ENCODE measurements at regions not wholly inside any gene's neighbourhood (a gene's known extent, or its start where the extent isn't known, plus 50 kb on each side); places are given as distances from the start of the nearest gene placed in this dataset.
"Not testable (repeated sequence)": the region's sequence is repeated elsewhere in the genome, so short reads cannot be mapped to it uniquely, and the experiment has no call there.

DNA sequence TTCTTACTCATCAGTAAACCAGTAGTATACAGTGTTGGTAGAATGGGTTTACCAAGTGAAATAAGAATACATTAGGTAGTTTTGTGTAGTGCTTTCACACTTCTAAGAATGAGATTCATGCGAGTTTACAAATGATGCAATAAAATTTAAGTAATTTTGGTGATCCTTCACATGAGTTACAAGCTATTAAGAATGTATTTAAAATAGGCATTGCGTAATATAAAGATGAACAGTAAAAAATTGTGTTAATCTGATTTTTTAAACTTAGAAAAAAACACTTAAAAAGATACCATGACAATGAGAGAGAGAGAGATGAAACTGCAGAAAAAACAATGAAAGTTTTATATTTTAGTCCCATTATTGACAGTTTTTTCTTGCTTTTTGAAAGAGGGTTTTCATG, 570.5 kb downstream of the SLITRK6 start:
- DNase-seq (ENCODE audit: low read depth, low spot score), result no peak

DNA sequence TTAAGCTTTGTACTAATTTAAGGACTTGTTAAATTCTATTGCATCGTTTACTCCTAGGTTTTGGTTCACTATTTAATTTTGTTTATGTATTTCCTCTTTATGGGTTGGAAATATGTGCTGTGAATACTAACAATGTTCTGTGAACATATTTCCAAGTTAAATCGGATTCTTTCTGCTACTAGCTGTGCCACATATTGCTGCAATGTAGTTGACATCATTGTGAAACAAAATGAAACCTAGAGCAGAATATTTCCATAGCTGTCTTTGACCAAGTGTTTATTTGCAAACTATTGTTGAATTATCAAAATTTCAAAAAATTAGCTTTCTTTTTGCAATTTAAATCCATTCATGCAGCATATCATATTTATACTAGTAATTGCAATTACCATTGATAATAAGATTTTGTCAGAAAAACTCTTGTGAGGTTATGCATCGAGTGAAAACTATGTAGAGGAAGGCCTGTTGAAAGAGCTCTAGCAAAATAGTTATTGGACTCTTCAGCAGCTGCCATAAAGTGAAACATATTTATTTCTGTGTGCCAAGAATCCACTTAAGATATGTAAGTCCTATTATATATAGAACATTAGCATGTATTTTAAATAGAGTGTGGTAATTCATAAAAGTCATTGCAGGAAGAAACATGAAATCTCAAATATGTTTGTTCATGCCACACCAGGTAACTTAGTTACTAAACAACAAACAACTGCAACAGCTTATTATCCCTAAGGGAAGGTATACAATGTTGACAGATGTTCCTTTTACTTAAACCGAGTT, 575.1 kb downstream of the SLITRK6 start:
- no peak for DNase-seq (ENCODE audit: low read depth, low spot score)

DNA sequence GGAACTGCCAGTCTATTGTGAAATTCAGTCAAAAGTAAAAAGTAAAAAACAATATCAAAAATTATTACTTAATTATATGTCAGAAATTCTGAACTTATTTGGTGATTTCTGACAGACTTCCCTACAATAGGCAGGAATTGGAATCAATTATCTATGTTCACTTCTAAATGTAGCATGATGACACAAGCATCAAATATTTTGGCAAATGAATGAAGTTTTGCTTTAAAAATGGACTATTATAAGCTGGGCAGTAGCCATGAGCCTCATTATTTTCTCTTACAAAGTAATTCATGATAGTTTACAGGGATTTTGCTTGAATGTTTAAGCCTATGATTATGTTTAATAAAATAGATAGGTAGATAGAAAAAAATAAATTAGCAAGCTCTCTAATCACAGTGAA, 582.6 kb downstream of the SLITRK6 start:
- DNase-seq (ENCODE audit: low read depth, low spot score), result no peak

DNA sequence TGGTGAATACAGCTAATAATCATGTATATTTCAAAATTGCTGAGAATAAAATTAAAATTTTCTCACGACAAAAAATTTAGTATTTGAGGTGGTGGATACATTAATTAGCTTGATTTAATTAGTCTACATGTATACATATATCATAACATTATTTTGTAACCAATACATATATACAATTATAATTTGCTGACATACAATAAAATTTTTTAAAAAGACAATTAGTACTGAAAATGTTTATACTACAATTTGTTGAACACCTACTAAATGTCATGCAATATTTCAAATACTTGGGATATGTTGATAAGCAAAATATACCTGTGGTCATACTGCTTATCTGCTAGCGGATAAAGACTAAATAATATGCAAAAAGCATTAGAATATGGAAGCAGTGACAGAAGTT, 586.5 kb downstream of the SLITRK6 start:
- DNase-seq (ENCODE audit: low read depth, low spot score), result no peak

DNA sequence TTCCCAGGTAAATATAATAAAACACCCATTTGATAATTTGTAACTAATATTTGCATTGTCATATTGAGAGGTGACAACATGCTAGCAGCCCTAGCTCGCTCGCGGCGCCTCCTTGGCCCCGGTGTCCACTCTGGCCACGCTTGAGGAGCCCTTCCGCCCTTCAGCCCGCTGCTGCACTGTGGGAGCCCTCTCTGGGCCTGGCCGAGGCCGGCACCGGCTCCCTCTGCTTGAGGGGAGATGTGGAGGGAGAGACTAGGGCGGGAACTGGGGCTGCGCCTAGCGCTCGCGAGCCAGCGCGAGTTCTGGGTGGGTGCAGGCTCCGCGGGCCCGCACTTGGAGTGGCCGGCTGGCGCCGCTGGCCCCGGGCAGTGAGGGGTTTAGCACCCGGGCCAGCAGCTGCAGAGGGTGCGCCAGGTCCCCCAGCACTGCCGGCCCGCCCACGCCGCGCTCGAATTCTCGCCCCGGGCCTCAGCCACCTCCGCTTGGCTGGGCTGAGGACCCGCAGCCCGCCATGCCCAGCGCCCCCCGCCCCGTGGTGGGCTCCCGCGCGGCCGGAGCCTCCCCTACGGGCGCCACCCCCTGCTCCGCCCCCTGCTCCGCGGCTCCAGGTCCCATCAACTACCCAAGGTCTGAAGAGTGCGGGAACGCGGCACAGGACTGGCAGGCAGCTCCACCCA, 594.4 kb downstream of the SLITRK6 start:
- no peak for DNase-seq (ENCODE audit: low read depth, low spot score)

DNA sequence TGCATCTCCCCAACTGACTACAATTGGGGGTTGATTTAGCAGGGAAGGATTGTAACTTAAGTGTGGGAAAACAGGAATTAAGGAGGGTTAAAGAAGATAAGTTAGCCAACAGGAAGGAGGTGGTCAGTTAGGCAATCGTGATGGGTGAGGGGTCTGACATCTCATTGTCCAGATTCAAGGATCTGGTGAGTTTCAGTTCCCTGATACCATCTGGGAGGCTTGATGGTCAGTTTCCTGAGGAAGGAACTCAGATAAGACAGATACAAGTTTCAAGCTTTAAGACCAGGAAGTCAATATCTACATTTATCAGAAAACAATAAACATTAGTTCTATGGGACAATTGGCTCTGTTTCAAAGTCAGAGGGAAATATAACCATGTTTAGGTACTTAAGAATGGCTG, 601.8 kb downstream of the SLITRK6 start:
- no peak for DNase-seq (ENCODE audit: low read depth, low spot score)

DNA sequence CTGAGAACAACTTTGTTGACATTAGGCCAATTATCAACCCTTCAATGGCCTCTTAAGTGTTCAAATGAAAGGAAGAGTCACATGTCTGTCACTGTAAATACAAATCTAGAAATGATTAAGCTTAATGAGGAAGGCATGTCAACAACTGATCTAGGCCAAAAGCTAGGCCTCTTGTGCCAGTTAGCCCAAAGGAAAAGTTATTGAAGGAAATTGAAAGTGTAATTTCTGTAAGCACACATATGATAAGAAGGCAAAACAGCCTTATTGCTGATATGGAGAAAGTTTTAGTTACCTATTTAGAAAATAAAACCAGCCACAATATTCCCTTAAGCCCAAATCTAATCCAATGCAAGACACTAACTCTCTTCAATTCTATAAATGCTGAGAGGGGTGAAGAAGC, 604.7 kb downstream of the SLITRK6 start:
- no peak for DNase-seq (ENCODE audit: low read depth, low spot score)

DNA sequence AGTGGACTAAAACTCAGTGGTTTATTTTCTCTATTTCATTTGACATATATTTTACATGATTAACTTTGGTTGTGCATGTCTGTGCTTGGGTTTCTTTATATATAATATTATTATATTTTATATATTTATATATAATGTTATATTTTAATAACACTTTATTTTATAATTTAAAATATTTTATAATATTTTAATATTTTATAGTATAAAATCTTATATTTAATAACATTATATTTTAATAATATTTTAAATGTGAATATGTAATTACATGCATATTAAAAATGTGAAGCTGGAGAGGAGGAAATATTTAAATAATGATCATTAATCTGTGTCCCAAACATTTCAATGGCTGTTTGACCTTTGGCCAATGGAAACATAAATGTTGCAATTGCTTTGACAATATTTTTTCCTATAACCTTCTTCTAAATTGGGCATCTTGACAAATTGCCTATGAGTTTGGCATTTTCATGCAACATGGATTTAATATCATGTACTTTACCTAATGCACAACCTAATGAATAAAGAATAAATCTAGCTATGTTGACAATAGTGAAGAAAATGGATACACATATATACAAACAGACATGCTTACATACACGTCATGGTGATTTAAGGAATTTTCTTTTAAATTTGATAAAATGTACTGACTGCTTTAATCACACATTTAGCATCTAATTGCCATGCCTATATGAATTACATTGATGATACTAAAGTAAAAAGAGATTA, 607.1 kb downstream of the SLITRK6 start:
- no peak for DNase-seq (ENCODE audit: low read depth, low spot score)

DNA sequence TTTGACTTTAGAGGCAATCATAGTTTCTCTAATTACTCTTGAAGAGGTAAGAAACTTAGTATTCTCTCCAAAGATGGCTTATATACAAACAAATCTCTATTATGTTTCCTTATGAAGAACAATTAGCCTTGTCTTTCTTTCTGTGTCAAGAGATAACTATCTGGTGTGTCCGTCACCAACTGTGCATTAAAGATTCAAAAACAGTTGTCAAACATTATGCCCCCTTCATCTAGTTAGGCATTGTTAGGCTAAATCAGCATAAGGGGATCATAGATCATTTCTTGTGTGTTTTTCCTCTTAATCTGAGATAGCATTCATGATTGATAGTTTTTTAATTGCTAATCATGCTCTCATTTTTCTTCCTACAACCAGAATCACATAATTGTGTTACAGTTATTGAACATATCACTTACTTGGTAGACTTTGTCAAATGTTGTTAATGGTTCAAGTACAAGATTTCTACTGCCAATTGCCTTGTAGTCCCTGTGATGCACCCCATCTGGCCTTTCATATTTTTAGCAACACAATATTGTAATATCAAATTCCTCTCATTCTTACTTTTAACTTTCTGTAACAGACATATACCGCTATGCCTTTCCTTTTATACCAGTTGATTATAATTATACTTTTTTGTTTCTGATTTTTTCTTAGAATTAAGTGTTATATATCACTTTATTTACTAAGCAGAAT, 612.7 kb downstream of the SLITRK6 start:
- no peak for DNase-seq (ENCODE audit: low read depth, low spot score)

DNA sequence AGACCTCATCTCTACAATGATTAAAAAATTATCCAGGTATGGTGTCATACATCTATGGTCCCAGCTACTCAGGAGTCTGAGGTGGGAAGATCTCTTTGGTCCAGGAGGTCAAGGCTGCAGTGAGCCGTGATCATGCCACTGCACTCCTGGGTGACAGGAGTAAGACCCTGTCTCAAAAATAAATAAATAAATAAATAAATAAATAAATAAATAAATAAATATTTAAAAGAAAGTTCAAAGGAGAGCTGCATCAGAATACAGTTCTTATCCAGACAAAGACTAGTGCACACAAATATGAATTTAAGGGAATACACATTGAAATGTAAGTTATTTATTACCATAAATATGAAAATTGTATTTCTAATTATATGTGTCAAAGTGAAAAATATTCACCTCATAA, 624.9 kb downstream of the SLITRK6 start:
- DNase-seq (ENCODE audit: low read depth, low spot score), result no peak

DNA sequence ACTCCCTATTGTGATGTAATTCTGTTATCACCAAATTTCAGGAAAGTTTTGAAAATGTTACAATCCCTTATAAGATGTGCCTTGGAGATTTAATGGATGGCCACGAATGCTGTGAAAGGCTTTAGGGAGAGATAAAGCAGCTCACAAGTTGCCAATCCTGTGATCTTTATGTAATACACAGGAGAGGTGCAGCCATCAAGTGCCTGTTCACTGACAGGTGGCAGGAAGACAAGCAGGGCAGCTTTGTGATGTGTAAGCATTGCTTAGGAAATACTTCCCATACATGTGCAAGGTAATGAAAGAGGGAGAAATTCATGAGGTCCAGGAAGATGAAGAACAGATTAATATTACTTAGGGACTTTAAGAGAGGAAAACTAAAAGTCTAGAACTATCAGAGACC, 628.8 kb downstream of the SLITRK6 start:
- no peak for DNase-seq (ENCODE audit: low read depth, low spot score)

DNA sequence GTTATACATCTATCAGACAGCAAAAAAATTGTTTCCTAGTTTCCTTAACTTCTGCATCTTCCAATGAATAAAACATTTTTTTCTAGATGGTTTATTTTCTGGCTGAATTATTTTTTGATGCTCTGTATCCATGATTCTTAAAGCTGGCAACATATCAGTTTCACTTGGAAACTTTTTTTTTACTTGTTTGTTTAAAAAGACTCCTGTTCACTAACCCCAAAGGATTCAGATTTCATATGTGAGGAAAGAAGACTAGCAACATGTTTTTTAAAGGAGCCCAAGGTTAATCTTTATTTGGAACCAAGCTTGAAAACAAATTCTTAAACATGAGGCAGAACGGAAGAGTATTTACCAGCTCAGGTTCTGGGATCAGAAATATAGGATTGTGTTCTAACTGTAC, 632.3 kb downstream of the SLITRK6 start:
- DNase-seq (ENCODE audit: low read depth, low spot score), result no peak

DNA sequence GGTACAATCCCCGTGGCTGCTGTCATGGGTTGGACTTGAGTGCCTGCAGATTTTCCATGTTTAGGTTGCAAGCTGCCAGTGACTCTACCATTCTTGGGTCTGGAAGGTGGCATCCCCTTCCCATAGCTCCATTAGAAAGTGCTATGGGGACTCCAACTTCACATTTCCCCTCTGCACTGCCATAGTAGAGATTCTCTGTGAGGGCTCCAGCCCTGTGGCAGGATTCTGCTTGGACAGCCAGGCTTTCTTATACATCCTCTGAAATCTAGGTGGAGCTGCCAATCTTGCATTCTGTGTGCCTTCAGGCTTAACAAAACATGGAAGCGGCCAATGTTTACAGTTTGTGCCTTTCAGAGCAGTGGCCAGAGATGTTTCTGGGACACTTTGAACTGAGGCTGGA, 636.2 kb downstream of the SLITRK6 start:
- no peak for DNase-seq (ENCODE audit: low read depth, low spot score)

DNA sequence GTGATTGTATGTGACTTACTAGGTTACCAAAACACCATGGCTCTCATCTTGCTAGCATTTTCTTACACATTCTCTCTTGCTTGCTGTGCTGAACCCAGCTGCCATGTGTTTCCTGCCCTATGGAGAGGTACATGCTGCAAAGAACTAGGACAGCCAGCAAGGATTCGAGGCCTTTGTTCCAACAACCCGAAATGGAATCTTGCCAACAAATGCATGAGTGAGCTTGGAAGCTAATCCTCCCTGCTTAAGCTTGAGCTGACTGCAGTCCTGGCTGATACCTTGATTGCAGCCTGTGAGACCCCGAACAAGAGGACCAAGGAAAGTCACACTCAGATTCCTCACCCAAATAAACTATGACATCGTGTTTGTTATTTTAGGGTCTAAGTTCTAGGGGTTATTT, 651.2 kb downstream of the SLITRK6 start:
- DNase-seq (ENCODE audit: low read depth, low spot score), result no peak

DNA sequence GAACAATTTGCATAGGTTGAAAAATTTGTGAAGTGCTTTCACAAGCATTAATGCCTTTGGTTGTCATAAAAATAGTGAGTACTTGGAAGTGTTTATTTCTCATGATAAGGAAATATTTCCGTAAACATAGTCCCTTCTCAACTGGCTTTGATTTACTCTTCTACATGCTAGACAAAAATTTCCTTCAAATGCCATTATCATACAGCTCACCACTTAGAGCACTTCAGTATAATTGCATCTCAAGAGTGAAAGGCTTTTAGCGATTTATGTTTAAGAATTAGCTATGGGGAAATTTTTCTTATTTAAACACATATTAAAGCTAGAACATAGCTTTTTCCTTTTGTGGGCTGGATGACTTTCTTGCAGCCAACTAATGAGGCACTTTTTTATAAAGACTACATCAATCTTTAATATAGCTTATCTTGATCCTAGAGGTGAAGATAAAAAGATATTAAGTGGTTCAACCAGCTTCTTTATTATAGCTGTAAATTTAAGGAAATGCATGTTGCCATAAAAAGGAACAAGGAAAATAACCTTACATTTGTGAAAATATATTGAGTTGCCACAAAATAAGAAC, 656.8 kb downstream of the SLITRK6 start:
- DNase-seq (ENCODE audit: low read depth, low spot score), result no peak

DNA sequence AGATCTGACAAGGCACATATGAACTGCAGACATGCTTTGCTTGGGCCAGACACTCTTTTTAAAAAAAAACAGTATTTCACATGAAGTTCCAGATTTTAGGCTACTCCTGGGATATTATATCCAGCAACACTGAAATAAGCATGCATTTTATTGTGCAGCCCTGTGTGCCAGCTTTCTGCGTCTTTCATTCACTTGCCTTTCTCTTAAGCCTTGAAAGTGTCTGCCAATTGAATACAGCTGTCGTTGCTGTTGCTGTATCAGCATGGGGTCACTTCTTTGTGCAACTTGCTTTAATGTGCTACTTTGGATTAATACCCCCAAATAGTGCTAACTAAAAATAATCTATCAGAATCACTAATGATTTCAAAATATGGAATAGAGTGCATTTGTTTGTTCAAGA, 657.8 kb downstream of the SLITRK6 start:
- no peak for DNase-seq (ENCODE audit: low read depth, low spot score)

DNA sequence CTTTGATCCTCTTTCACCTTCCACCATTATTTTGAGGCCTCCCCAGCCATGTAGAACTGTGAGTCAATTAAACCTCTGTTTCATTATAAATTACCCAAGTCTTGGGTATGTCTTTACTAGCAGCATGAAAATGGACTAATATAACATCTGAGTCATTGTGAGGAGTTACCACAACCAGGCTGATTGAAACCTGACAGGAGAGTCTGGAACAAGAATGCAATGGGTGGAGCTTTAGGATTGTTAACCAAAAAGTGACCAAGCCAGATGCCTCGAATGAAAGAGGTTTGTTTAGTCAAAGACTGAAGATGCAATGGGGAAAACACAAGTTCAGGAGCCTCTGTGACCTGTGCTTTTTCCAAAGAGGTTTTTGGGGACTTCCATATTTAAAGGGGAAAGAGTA, 659.0 kb downstream of the SLITRK6 start:
- no peak for DNase-seq (ENCODE audit: low read depth, low spot score)

DNA sequence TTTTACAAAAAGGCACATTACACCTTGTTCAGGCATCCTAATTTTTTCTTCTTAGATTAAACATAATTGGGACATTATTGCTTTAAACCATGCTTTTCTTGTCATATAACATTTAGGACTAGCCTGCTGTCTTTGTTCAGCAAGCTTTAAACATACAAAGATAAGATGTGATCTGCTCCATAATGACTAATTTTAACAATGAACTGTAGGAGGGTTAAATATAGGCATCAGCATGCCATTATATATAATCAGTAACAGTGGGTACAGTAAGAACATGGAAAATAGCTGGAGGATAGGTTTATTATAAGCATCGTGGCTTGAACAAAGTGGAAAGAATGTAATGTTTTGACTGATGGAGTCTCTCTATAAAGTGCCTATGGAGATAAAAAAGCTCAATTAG, 661.7 kb downstream of the SLITRK6 start:
- no peak for DNase-seq (ENCODE audit: low read depth, low spot score)

DNA sequence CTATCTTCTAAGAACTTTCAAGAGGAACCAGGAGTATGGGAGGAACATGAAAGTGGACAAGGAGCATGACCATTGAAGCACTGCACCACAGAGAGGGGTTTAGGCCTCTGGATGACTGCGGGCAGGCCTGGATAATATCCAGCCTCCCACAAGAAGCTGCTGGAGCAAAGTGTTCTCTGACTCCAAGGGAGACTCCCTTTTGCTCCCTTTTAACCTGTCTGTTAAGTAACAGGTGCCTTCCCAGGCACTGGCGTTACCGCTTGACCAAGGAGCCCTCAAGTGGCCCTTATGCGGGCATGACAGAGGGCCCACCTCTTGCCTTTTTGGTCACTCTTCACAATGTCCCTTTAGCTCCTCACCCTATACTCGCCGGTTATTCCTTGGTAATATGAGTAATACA, 666.2 kb downstream of the SLITRK6 start:
- DNase-seq (ENCODE audit: low read depth, low spot score), result no peak

DNA sequence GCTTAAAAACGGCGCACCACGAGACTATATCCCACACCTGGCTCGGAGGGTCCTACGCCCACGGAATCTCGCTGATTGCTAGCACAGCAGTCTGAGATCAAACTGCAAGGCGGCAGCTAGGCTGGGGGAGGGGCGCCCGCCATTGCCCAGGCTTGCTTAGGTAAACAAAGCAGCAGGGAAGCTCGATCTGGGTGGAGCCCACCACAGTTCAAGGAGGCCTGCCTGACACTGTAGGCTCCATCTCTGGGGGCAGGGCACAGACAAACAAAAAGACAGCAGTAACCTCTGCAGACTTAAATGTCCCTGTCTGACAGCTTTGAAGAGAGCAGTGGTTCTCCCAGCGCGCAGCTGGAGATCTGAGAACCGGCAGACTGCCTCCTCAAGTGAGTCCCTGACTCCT, 675.7 kb downstream of the SLITRK6 start:
- DNase-seq (ENCODE audit: low read depth, low spot score), result not testable (repeated sequence)

DNA sequence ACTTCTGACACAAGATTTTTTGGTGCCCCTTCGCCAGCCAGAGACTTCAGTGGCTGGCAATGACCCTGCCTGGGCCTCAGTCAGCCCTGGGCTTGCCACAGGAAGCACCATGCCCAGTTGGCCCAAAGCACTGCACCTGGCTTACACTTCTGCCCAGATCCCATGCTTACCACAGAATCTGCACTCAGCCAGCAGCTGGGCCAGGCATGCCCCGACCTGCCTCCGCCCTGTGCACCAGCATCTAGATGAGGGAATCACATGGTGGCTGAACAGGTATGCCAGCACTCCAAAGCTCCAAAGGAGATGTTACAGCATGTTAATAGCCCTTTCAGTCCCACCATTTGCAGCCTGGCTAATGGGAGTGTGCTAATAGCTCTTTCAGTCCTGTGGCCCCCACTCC, 690.9 kb downstream of the SLITRK6 start:
- DNase-seq (ENCODE audit: low read depth, low spot score), result no peak

DNA sequence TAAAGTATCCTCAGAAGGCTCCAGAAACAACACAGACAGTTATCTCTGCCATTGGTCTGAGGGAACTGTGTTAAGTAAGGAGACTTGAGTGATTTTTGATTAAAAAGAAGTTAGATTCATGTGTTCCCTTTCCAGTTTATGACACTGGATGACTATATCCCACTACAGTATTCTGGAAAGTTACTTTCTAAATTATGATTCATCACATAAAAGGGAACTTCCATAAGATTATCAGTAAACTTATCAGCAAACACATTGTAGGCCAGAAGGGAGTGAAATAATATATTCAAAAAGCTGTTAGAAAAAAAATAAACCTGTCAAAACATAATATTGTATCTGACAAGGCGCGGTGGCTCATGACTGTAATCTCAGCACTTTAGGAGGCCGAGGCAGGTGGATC, 700.0 kb downstream of the SLITRK6 start:
- no peak for DNase-seq (ENCODE audit: low read depth, low spot score)
